Astrocyte of the spinal cord (primary cell): ENCODE measurements at regions not wholly inside any gene's neighbourhood (a gene's known extent, or its start where the extent isn't known, plus 50 kb on each side); places are given as distances from the start of the nearest gene placed in this dataset.

Experiments used
- DNase-seq: peaks from one replicate; pipeline ENCODE4 v3.0.0; 2011; ENCODE audit warnings: low read depth, low spot score
- H3K4me3 ChIP-seq: 2 replicates; pipeline ENCODE4 v1.5.1; 2011; ENCODE audit warnings: low read depth, mild to moderate bottlenecking, low read length, moderate library complexity
- in situ Hi-C: cut with HindIII; loops from 2 replicates; pipeline ENCODE4 v1.10.0; 2017; ENCODE audit warnings: low sequenced_read_pairs
- TF ChIP-seq, protein P1 (sequence below): IDR thresholded peaks from 2 replicates; pipeline ENCODE4 v1.5.1; 2012; ENCODE audit warnings: low read depth, mild to moderate bottlenecking, low read length, inconsistent platforms

DNA sequence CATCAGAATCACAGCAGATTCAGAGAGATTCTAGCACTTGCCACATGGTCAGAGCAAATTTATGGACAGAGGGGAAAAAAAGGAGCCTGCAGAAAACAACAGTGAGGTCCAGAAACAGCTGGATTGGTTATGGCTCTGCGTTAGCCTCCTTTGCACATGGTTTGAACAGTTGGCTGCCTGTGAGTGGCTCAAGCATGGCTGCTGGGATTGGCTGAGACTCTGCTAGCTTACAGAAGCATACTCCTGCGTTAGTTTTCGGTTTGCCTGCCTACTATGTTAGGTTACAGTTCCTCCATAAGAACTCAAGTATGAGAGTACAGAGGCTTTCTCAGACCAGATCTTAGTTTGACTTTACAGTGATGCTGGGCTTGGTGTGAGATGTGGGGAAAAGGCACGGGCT, 80.7 kb upstream of the WDR11 start:
- in situ Hi-C loops: no loop called here
- H3K4me3 ChIP-seq: no peak overlapping the region
- TF ChIP-seq, protein P1, sequence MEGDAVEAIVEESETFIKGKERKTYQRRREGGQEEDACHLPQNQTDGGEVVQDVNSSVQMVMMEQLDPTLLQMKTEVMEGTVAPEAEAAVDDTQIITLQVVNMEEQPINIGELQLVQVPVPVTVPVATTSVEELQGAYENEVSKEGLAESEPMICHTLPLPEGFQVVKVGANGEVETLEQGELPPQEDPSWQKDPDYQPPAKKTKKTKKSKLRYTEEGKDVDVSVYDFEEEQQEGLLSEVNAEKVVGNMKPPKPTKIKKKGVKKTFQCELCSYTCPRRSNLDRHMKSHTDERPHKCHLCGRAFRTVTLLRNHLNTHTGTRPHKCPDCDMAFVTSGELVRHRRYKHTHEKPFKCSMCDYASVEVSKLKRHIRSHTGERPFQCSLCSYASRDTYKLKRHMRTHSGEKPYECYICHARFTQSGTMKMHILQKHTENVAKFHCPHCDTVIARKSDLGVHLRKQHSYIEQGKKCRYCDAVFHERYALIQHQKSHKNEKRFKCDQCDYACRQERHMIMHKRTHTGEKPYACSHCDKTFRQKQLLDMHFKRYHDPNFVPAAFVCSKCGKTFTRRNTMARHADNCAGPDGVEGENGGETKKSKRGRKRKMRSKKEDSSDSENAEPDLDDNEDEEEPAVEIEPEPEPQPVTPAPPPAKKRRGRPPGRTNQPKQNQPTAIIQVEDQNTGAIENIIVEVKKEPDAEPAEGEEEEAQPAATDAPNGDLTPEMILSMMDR: no peak
- DNase-seq: no peak

DNA sequence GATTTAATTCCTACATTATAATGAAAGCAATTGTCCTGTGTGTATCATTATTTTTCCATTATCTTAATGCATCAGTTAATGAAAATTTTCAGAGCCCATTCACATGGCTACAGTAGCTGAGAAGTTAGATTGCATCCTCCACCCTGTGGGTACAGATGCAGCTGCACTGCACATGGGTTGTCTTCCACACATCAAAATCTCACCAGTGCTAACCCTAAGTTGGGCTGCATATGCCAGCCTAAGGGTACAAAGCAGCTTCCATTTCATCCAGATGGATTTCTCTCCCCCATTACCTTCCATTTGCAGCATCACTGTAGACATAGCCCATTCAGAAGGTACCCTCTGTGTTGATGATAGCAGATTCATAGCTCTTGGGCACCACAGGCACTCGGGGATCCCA, 74.7 kb upstream of the WDR11 start:
- in situ Hi-C loops: no loop called here
- H3K4me3 ChIP-seq: no peak overlapping the region
- TF ChIP-seq, protein P1: no peak
- DNase-seq: no peak

DNA sequence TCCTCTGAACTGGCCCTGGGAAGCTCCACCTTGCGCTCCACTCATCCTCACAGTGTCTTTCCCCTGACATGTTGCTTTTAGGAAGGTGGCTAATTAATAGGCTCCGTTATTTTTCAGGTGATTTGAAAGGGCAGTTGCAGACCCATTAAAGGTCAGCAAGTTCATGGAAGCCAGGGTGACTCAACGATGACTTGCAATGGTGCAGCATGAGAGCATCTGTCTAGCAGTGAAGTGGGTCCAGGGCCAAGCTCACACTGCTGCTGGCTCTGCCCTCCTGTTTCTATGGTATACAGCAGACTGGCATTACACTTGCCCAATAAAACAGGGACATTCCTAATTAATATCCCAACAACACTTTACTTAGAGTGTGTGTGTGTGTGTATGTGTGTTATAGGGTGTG, 68.8 kb upstream of the WDR11 start:
- TF ChIP-seq, protein P1: no peak
- no peak overlapping the region for H3K4me3 ChIP-seq
- in situ Hi-C loops: no loop called here
- no peak for DNase-seq

DNA sequence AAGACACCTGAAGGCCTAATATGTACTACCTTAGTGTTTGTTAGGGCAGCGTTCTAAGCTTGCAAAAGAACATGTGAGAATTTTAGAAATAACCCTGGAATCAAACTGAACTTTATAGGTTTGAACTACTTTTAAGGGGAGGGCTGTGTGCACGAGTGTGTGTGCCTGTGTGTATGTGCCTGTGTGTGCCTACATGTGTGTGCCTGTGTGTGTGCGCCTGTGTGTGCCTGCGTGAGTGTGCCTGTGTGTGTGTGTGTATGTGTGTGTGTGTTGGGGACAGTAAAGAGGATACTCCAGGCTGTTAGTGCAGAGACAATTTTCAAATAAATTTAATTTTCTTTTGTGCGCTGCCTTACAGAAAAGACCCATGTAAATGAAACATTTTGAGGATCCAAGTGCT, 68.1 kb upstream of the WDR11 start:
- in situ Hi-C loops: no loop called here
- no peak for DNase-seq
- TF ChIP-seq, protein P1: no peak
- H3K4me3 ChIP-seq: no peak overlapping the region

DNA sequence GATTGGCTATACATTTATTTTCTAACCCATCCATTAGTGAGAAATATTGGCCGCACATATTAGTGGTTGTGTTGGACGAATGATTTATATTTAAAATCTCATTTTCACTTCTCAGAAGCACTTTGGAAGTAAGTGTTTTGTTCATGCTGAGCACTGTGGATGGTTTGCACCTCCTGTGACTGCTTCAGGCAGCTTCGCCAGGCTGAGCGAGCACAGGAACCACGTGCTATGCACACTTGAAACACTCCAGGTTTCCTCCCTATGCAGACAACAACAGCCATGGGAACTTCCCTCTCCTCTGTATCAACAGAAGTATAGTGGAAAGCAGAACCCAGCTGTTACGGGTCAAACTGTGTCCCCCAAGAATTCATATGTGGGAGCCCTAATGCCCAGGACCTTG, 67.3 kb upstream of the WDR11 start:
- in situ Hi-C loops: no loop called here
- TF ChIP-seq, protein P1: no peak
- H3K4me3 ChIP-seq: no peak overlapping the region
- no peak for DNase-seq

DNA sequence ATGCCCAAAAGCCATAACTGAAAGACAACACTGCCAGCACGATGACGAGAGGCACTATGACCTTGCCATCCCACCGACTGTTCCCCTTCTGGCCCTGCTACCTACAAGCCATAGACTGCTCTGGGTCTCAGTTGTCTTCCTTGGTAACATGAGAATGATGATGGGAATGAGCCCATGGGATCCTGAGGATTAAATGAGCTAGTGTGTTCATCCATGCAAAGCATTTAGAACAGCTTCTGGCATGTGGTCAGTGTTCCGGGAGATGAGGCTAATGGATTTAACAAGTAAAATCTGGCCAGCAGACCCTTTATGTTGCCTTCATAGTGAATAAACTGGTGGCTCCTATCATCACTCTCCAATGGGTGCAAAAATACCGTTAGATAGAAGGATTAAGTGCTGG, 62.4 kb upstream of the WDR11 start:
- TF ChIP-seq, protein P1: no peak
- DNase-seq: no peak
- in situ Hi-C loops: no loop called here
- no peak overlapping the region for H3K4me3 ChIP-seq
